AG04450 (cell line): ENCODE measurements at regions not wholly inside any gene's neighbourhood (a gene's known extent, or its start where the extent isn't known, plus 50 kb on each side); places are given as distances from the start of the nearest gene placed in this dataset.

Experiments
- CTCF ChIA-PET: fragments of 300-600, 350-600 bp; formaldehyde crosslinking; extraction: SDS; loops from one replicate; lab custom pipeline; 2022; ENCODE audit warnings: antibody characterized with exemption, inconsistent platforms; lab: Charles Lee
- POLR2A ChIA-PET: fragments of 350-600 bp; formaldehyde crosslinking; extraction: SDS; loops from one replicate; lab custom pipeline; 2021; ENCODE audit warnings: antibody characterized with exemption, inconsistent platforms; lab: Yijun Ruan, JAX
- DNase-seq: peaks from one replicate; pipeline ENCODE4 v3.0.0-alpha.2; 2011; ENCODE audit warnings: low read depth, low spot score
- H3K27ac ChIP-seq: one replicate; pipeline ENCODE4 v1.5.1; 2012; ENCODE audit warnings: low read depth, low read length, control low read depth
- H3K27me3 ChIP-seq: one replicate; pipeline ENCODE4 v1.6.0; 2012; ENCODE audit warnings: low read length; ENCODE audit not compliant: control insufficient read depth, insufficient read depth
- H3K4me3 ChIP-seq: 2 replicates; pipeline ENCODE4 v1.5.1; 2011; ENCODE audit warnings: mild to moderate bottlenecking, low read depth, low read length, control low read depth
- H3K9me3 ChIP-seq: 2 replicates; pipeline ENCODE4 v1.5.1; 2012; ENCODE audit warnings: low read length; ENCODE audit not compliant: control insufficient read depth, insufficient read depth
- TF ChIP-seq, protein P1 (sequence below): IDR thresholded peaks from 2 replicates; pipeline ENCODE4 v1.5.1; 2011; ENCODE audit warnings: low read depth, low read length, control low read depth, inconsistent platforms

DNA sequence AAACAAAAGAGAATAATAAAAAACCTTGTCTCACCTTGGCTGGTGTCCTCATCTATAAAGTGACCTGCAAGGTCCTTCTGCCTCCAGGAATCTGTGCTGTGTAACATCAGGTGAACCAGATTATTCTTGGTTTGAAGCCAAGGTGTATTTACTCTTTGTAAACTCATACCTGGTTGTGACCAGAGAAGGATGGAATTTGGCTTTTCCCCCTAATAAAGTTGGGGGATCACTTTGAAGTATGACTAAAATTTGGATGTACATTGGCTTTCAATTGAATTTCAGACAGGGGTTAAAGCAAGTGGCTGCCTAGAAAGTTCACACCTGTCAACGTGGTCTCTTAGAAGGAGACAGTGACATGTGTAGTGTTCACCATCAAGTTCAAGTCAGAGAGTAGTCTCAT, 100.1 kb downstream of the SCP2D1 start:
- TF ChIP-seq, protein P1, sequence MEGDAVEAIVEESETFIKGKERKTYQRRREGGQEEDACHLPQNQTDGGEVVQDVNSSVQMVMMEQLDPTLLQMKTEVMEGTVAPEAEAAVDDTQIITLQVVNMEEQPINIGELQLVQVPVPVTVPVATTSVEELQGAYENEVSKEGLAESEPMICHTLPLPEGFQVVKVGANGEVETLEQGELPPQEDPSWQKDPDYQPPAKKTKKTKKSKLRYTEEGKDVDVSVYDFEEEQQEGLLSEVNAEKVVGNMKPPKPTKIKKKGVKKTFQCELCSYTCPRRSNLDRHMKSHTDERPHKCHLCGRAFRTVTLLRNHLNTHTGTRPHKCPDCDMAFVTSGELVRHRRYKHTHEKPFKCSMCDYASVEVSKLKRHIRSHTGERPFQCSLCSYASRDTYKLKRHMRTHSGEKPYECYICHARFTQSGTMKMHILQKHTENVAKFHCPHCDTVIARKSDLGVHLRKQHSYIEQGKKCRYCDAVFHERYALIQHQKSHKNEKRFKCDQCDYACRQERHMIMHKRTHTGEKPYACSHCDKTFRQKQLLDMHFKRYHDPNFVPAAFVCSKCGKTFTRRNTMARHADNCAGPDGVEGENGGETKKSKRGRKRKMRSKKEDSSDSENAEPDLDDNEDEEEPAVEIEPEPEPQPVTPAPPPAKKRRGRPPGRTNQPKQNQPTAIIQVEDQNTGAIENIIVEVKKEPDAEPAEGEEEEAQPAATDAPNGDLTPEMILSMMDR = no peak
- ChIA-PET CTCF (no interaction called here), POLR2A (no interaction called here)
- Histone ChIP-seq H3K27me3 (no peaks in the 10 kb centered on the region), H3K27ac (no peak overlapping the region), H3K4me3 (no peak overlapping the region), H3K9me3 (peaks cover 8% of the 10 kb centered on the region; the same call in 1 of the 2 replicates)
- no peak for DNase-seq

DNA sequence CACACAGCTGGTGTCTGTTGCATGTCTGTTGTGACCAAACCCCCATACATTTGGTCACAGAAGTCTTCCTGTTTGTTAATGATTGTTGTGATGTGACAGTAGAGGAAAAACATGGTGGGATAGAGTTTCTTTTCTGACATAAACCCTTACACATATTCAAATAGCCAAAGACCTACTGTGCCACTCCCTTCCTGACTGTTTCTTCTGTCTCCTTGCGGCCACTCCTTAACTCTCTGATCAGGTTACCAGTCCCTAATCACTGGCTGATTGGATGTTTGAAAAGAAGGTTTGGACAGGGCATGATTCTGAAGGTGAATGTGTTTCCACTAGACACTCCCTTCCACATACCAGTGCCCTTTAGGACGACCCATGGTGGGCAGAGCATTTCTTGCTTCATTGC, 101.2 kb downstream of the SCP2D1 start:
- no peak overlapping the region for H3K27ac ChIP-seq
- ChIA-PET CTCF (no interaction called here), POLR2A (no interaction called here)
- no peak overlapping the region for H3K4me3 ChIP-seq
- H3K27me3 ChIP-seq = no peaks in the 10 kb centered on the region
- no peak for DNase-seq
- H3K9me3 ChIP-seq = peaks cover 8% of the 10 kb centered on the region; the same call in 1 of the 2 replicates
- TF ChIP-seq, protein P1 = no peak

DNA sequence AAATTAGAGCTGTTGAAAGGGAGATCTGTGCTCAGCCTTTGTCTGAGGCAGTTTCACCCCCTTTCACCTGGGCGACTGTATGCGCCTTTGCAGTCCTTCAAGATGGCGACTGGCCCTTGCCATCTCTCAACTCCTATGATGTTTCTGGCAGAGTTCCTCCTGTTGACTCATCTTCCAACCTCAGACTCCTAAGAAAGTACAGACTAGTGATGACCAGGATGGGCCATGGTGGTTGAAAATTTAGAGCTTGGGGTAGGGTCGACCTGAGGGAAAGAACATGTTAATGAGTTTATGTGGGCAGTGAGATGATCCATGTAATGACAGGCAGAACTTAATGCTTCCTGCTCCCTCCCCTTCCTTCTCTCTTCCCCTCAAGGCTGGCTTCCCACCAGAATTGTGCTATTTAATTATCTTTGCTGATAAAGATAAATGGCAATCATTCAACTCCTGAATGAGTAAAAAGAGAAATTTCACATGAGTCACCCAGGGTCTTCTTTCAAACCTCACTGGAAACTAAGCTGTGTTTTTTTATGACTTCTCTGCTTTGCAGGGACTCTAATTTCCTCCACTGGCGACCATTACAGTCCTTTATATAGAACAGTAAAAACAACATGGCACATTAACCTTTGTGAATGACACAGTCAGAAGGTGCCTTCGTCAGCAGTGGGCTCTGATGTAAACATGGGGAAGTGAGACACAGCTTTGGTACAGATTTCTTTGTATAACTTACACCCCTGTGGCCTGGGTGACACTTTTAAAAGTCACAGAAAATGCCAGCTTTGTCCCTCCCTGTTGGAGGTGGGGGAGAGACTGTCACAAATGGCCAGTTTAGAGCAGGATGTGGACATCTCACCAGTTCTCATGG, 103.5 kb downstream of the SCP2D1 start:
- CTCF ChIA-PET = no interaction called here

DNA sequence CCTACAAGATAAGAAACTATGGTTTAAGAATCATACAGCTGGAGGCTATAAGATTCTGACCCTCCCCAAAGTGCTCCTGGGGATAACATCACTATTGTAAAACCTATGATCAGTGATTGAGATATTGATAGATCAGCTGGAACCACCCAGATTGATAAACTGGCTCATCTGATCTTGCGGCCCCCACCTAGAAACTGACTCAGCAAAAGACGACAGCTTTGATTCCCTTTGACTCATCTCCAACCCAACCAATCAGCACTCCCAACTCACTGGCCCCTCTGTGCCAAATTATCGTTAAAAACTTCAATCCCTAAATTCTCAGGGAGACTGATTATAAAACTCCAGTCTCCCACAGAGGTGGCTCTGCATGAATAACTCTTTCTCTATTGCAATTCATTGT, 106.4 kb downstream of the SCP2D1 start:
- no peaks in the 10 kb centered on the region for H3K27me3 ChIP-seq
- TF ChIP-seq, protein P1 = no peak
- no peak overlapping the region for H3K27ac ChIP-seq
- POLR2A ChIA-PET = no interaction called here
- H3K4me3 ChIP-seq = no peak overlapping the region
- DNase-seq = no peak
- CTCF ChIA-PET = no interaction called here
- peaks cover 4% of the 10 kb centered on the region; the same call in 1 of the 2 replicates for H3K9me3 ChIP-seq

More for the DNA sequence above, 103.5 kb downstream of the SCP2D1 start:
- Histone ChIP-seq H3K9me3 (peaks cover 8% of the 10 kb centered on the region; the same call in 1 of the 2 replicates), H3K27me3 (no peaks in the 10 kb centered on the region), H3K27ac (no peak overlapping the region), H3K4me3 (no peak overlapping the region)
- POLR2A ChIA-PET = interaction anchor here (0.6 kb wide), 1 partner anchor 16 kb away, joined by 7 read pairs; no protein-coding TSS in a partner anchor
- no peak for DNase-seq
- TF ChIP-seq, protein P1 = no peak

DNA sequence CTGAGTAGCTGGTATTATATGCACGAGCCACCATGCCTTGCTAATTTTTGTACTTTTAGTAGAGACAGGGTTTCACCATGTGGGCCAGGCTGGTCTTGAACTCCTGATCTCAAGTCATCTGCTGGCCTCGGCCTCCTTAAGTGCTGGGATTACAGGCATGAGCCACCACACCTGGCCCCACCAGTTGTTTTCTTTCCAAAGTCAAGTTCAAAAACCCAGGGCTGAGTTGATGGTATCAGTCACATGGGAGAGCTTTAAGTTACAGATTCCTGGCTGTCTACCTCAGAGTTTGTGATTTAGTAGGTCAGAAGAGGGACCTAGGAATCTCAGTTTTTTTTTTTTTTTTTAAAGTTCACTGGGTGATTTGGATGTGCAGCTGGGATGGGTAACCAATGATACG, 107.7 kb downstream of the SCP2D1 start:
- CTCF ChIA-PET = no interaction called here
- POLR2A ChIA-PET = no interaction called here
- H3K9me3 ChIP-seq = peaks cover 4% of the 10 kb centered on the region; the same call in 1 of the 2 replicates
- TF ChIP-seq, protein P1 = no peak
- H3K27me3 ChIP-seq = no peaks in the 10 kb centered on the region
- no peak overlapping the region for H3K4me3 ChIP-seq
- no peak for DNase-seq
- no peak overlapping the region for H3K27ac ChIP-seq
